Vagina (tissue), 2 donors: ENCODE measurements at regions not wholly inside any gene's neighbourhood (a gene's known extent, or its start where the extent isn't known, plus 50 kb on each side); places are given as distances from the start of the nearest gene placed in this dataset.

Source experiments
- POLR2A ChIP-seq, 2 donors: fragments of 450-650 bp; IDR thresholded peaks; one replicate each; pipeline ENCODE4 v1.6.1; 2017; ENCODE audit warnings: antibody characterized with exemption in 2 of 2, mild to moderate bottlenecking in 2 of 2, moderate library complexity in 2 of 2
- TF ChIP-seq, protein P1 (sequence below), 3 experiments: fragments of 450-650 bp in 2 of 3; fragments of 200-600 bp in 1 of 3; sonication (generic) in 1 of 3; IDR thresholded peaks; one replicate each; pipeline ENCODE4 v1.5.1; 2017 to 2019; ENCODE audit warnings: antibody characterized with exemption in 3 of 3, mild to moderate bottlenecking in 2 of 3, moderate library complexity in 2 of 3

DNA sequence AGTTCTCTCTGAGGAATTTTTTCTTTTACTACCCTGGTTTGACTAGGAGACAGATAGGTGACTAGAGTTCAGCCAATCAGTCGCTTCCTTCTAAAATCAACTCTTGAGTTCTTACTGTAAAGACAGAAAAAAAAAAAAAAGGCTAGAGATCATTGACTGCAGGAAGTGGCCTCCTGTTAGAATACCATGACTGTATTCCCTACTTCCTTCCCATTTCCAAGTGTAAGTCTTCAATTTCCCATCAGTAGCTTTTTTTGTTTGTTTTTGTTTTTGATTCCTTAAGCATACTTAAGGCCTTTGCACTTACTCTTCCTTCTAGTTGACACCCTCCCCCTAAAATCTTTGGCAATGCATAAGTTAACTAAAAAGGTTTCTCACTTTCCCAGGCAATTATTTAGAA lies 154.3 kb downstream of the HMHB1 start:
- TF ChIP-seq, protein P1, sequence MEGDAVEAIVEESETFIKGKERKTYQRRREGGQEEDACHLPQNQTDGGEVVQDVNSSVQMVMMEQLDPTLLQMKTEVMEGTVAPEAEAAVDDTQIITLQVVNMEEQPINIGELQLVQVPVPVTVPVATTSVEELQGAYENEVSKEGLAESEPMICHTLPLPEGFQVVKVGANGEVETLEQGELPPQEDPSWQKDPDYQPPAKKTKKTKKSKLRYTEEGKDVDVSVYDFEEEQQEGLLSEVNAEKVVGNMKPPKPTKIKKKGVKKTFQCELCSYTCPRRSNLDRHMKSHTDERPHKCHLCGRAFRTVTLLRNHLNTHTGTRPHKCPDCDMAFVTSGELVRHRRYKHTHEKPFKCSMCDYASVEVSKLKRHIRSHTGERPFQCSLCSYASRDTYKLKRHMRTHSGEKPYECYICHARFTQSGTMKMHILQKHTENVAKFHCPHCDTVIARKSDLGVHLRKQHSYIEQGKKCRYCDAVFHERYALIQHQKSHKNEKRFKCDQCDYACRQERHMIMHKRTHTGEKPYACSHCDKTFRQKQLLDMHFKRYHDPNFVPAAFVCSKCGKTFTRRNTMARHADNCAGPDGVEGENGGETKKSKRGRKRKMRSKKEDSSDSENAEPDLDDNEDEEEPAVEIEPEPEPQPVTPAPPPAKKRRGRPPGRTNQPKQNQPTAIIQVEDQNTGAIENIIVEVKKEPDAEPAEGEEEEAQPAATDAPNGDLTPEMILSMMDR (IDR thresholded peaks at IDR 0.05), result no peak
- no peak for TF ChIP-seq POLR2A (IDR thresholded peaks at IDR 0.05)
